ENCODE measurements at regions not wholly inside any gene's neighbourhood (a gene's known extent, or its start where the extent isn't known, plus 50 kb on each side); places are given as distances from the start of the nearest gene placed in this dataset.
"Not testable (repeated sequence)": the region's sequence is repeated elsewhere in the genome, so short reads cannot be mapped to it uniquely, and the experiment has no call there.

DNA sequence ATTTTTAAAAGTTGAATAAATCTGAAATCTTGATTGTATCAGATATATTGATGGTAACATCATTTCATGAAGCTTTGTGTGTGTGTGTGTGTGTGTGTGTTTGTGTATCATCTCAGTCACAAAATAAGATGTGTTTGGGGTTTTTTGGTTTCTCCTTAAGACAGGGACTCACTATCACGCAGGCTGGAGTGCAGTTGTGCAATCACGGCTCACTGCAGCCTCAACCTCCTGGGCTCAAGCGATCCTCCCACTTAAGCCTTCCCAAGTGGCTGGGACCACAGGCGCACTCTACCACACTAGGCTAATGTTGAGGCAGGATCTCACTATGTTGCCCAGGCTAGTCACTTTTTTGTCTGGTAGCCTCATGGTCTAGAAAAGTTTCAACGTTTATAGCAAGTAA lies 83.4 kb upstream of the DMRT1 start:
- Histone ChIP-seq H3K27ac (ENCODE audit: low read depth, low read length) (no peak overlapping the region), H3K27me3 (ENCODE audit: control insufficient read depth in 3 of 3, insufficient read depth in 3 of 3, low read length in 3 of 3) (no peaks in the 10 kb centered on the region), H3K9me3 (ENCODE audit: control insufficient read depth in 3 of 3, low read length in 3 of 3) (no peaks in the 10 kb centered on the region)

GRCh38 chr9:759541-759940 lies 82.0 kb upstream of the DMRT1 start:
- Histone ChIP-seq H3K27me3 (ENCODE audit: control insufficient read depth in 3 of 3, insufficient read depth in 3 of 3, low read length in 3 of 3) (no peaks in the 10 kb centered on the region), H3K9ac (ENCODE audit: low read depth in 1 of 3, low read length in 3 of 3) (no peak overlapping the region), H3K27ac (ENCODE audit: low read depth, low read length) (no peak overlapping the region), H3K9me3 (ENCODE audit: control insufficient read depth in 3 of 3, low read length in 3 of 3) (no peaks in the 10 kb centered on the region), H3K4me1 (ENCODE audit: control insufficient read depth in 3 of 3, insufficient read depth in 3 of 3, low read length in 3 of 3) (peaks cover 8 to 10% (median 9%) of the 10 kb centered on the region in 3 donors), H3K4me3 (ENCODE audit: low read length in 3 of 3) (no peak overlapping the region), H3K36me3 (ENCODE audit: control insufficient read depth in 3 of 3, insufficient read depth in 3 of 3, low read length in 3 of 3) (no peaks in the 10 kb centered on the region)

More for the DNA sequence above, 83.4 kb upstream of the DMRT1 start:
- no peak overlapping the region for H3K4me3 ChIP-seq (ENCODE audit: low read length in 3 of 3)
- peaks cover 8 to 10% (median 9%) of the 10 kb centered on the region in 3 donors for H3K4me1 ChIP-seq (ENCODE audit: control insufficient read depth in 3 of 3, insufficient read depth in 3 of 3, low read length in 3 of 3)
- no peaks in the 10 kb centered on the region for H3K36me3 ChIP-seq (ENCODE audit: control insufficient read depth in 3 of 3, insufficient read depth in 3 of 3, low read length in 3 of 3)
- H3K9ac ChIP-seq (ENCODE audit: low read depth in 1 of 3, low read length in 3 of 3): no peak overlapping the region

GRCh38 chr9:759983-760736 lies 81.3 kb upstream of the DMRT1 start:
- no peak overlapping the region for H3K4me3 ChIP-seq (ENCODE audit: low read length in 3 of 3)
- H3K27ac ChIP-seq (ENCODE audit: low read depth, low read length): no peak overlapping the region
- H3K27me3 ChIP-seq (ENCODE audit: control insufficient read depth in 3 of 3, insufficient read depth in 3 of 3, low read length in 3 of 3): no peaks in the 10 kb centered on the region
- H3K9ac ChIP-seq (ENCODE audit: low read depth in 1 of 3, low read length in 3 of 3): no peak overlapping the region
- H3K9me3 ChIP-seq (ENCODE audit: control insufficient read depth in 3 of 3, low read length in 3 of 3): no peaks in the 10 kb centered on the region
- H3K36me3 ChIP-seq (ENCODE audit: control insufficient read depth in 3 of 3, insufficient read depth in 3 of 3, low read length in 3 of 3): no peaks in the 10 kb centered on the region
- H3K4me1 ChIP-seq (ENCODE audit: control insufficient read depth in 3 of 3, insufficient read depth in 3 of 3, low read length in 3 of 3): peaks cover 8 to 10% (median 9%) of the 10 kb centered on the region in 3 donors

- Histone ChIP-seq H3K36me3 (ENCODE audit: control insufficient read depth in 3 of 3, insufficient read depth in 3 of 3, low read length in 3 of 3) (no peaks in the 10 kb centered on the region), H3K9me3 (ENCODE audit: control insufficient read depth in 3 of 3, low read length in 3 of 3) (no peaks in the 10 kb centered on the region), H3K4me1 (ENCODE audit: control insufficient read depth in 3 of 3, insufficient read depth in 3 of 3, low read length in 3 of 3) (no peaks in the 10 kb centered on the region), H3K27ac (ENCODE audit: low read depth, low read length) (no peak overlapping the region), H3K4me3 (ENCODE audit: low read length in 3 of 3) (no peak overlapping the region), H3K9ac (ENCODE audit: low read depth in 1 of 3, low read length in 3 of 3) (no peak overlapping the region), H3K27me3 (ENCODE audit: control insufficient read depth in 3 of 3, insufficient read depth in 3 of 3, low read length in 3 of 3) (peaks cover 0 to under 1% (median 0%) of the 10 kb centered on the region in 3 donors)
These were observed 80.2 kb upstream of the DMRT1 start for GRCh38 chr9:761176-761792.

DNA sequence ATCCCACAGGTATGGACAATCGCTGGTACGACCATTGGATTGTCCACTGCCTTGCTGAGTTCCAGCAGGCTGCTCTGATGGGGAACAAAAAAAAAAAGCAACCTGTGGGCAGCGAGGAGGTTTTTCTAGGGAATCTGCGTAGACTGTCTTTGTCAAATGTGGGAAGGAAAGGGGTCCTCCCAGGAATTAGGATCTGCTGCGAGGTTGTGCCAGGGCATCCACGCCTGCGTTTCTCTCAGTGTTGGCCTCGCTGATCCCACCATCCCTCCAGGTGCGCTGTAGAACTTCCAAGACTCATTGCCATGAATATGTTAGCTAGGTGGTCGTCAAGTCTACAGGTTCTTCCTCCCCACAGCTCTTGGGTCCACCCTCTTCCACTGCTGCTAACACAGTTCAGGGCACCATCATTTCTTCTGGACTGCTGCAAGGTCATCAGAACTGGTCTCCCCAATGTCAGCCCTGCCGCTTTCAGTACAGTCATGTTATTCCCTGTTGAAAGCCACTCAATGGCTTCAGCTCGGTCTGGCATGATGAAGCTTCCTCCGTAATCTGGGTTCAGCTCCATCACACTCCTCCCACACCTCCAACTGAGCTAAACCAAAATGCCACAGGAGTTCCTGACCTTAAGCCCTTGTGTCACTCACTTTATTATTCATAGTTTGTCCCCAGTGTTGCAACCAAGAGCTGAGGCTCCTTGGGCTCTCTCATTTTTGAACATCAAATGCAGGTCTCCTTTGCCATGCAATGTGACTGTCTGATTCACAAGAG lies 79.5 kb upstream of the DMRT1 start:
- peaks cover 0 to 4% (median 0%) of the 10 kb centered on the region in 3 donors for H3K27me3 ChIP-seq (ENCODE audit: control insufficient read depth in 3 of 3, insufficient read depth in 3 of 3, low read length in 3 of 3)
- no peak overlapping the region for H3K9ac ChIP-seq (ENCODE audit: low read depth in 1 of 3, low read length in 3 of 3)
- H3K4me3 ChIP-seq (ENCODE audit: low read length in 3 of 3): no peak overlapping the region

DNA sequence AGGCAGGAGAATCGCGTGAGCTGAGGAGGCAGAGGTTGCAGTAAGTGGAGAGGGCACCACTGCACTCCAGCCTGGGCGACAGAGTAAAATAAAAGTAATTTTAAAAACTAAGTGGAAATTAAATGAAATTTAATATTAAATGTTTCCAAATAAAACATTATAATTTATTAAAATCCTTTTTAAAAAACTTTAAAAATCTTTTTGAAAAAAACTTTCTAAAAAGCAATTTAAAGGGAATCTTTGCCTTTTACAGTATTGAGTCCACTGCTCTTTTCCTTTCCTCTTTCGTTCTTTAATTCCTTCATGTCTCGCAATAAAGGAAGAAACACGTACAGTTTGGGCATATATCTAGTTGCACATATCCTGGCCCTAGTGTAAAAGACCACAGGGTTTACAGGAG lies 77.8 kb upstream of the DMRT1 start:
- peaks cover 0 to 4% (median 4%) of the 10 kb centered on the region in 3 donors for H3K27me3 ChIP-seq (ENCODE audit: control insufficient read depth in 3 of 3, insufficient read depth in 3 of 3, low read length in 3 of 3)
- H3K4me1 ChIP-seq (ENCODE audit: control insufficient read depth in 3 of 3, insufficient read depth in 3 of 3, low read length in 3 of 3): no peaks in the 10 kb centered on the region
- no peak overlapping the region for H3K27ac ChIP-seq (ENCODE audit: low read depth, low read length)
- no peaks in the 10 kb centered on the region for H3K36me3 ChIP-seq (ENCODE audit: control insufficient read depth in 3 of 3, insufficient read depth in 3 of 3, low read length in 3 of 3)
- H3K4me3 ChIP-seq (ENCODE audit: low read length in 3 of 3): peak overlapping the region; percentile 8 to 63 (median 32)
- peak overlapping the region in 2 of 3 donors; percentile 20 to 45 for H3K9ac ChIP-seq (ENCODE audit: low read depth in 1 of 3, low read length in 3 of 3)
- H3K9me3 ChIP-seq (ENCODE audit: control insufficient read depth in 3 of 3, low read length in 3 of 3): no peaks in the 10 kb centered on the region

More for the DNA sequence above, 79.5 kb upstream of the DMRT1 start:
- Histone ChIP-seq H3K4me1 (ENCODE audit: control insufficient read depth in 3 of 3, insufficient read depth in 3 of 3, low read length in 3 of 3) (no peaks in the 10 kb centered on the region), H3K9me3 (ENCODE audit: control insufficient read depth in 3 of 3, low read length in 3 of 3) (no peaks in the 10 kb centered on the region), H3K36me3 (ENCODE audit: control insufficient read depth in 3 of 3, insufficient read depth in 3 of 3, low read length in 3 of 3) (no peaks in the 10 kb centered on the region), H3K27ac (ENCODE audit: low read depth, low read length) (no peak overlapping the region)

DNA sequence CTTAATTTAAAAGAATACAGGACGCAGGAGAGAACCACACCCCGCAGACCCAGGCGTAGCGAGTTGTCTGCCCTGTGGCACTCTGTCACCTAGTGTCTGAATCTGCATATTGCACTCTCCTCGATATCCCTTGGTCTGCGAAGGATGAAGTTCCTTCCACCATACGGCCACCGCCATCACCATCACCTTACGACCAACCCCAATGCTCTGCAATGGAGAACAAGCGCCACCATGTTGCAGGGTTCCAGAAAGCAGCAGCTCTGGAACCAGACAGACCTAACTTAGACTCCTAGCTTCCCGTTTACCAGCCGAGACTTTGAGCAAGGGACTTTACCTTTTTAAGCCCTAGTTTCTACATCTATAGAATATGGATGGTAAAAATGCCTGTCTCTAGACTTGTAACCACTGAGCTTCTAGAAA lies 77.4 kb upstream of the DMRT1 start:
- Histone ChIP-seq H3K27me3 (ENCODE audit: control insufficient read depth in 3 of 3, insufficient read depth in 3 of 3, low read length in 3 of 3) (peaks cover 0 to 4% (median 4%) of the 10 kb centered on the region in 3 donors), H3K4me3 (ENCODE audit: low read length in 3 of 3) (peak overlapping the region; percentile 8 to 63 (median 32)), H3K9me3 (ENCODE audit: control insufficient read depth in 3 of 3, low read length in 3 of 3) (no peaks in the 10 kb centered on the region), H3K4me1 (ENCODE audit: control insufficient read depth in 3 of 3, insufficient read depth in 3 of 3, low read length in 3 of 3) (no peaks in the 10 kb centered on the region), H3K9ac (ENCODE audit: low read depth in 1 of 3, low read length in 3 of 3) (peak overlapping the region in 2 of 3 donors; percentile 20 to 45), H3K36me3 (ENCODE audit: control insufficient read depth in 3 of 3, insufficient read depth in 3 of 3, low read length in 3 of 3) (no peaks in the 10 kb centered on the region), H3K27ac (ENCODE audit: low read depth, low read length) (no peak overlapping the region)

GRCh38 chr9:764986-765385 lies 76.5 kb upstream of the DMRT1 start:
- no peaks in the 10 kb centered on the region for H3K9me3 ChIP-seq (ENCODE audit: control insufficient read depth in 3 of 3, low read length in 3 of 3)
- H3K27ac ChIP-seq (ENCODE audit: low read depth, low read length): no peak overlapping the region
- no peak overlapping the region for H3K9ac ChIP-seq (ENCODE audit: low read depth in 1 of 3, low read length in 3 of 3)
- no peaks in the 10 kb centered on the region for H3K4me1 ChIP-seq (ENCODE audit: control insufficient read depth in 3 of 3, insufficient read depth in 3 of 3, low read length in 3 of 3)
- peaks cover 0 to 4% (median 4%) of the 10 kb centered on the region in 3 donors for H3K27me3 ChIP-seq (ENCODE audit: control insufficient read depth in 3 of 3, insufficient read depth in 3 of 3, low read length in 3 of 3)
- no peak overlapping the region for H3K4me3 ChIP-seq (ENCODE audit: low read length in 3 of 3)
- no peaks in the 10 kb centered on the region for H3K36me3 ChIP-seq (ENCODE audit: control insufficient read depth in 3 of 3, insufficient read depth in 3 of 3, low read length in 3 of 3)

DNA sequence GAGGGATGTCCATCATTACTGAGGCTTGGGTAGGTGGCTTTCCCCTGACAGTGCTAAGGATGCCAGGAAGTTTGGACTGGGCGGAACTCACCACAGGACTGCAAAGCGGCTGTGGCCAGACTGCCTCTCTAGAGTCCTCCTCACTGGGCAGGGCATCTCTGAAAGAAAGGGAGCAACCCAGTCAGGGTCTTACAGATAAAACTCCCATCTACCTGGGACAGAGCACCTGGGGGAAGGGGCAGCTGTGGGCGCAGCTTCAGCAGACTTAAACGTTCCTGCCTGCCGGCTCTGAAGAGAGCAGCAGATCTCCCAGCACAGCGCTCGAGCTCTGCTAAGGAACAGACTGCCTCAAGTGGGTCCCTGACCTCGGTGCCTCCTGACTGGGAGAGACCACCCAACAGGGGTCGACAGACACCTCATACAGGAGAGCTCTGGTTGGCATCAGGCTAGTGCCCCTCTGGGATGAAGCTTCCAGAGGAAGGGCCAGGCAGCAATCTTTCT lies 74.4 kb upstream of the DMRT1 start:
- not testable (repeated sequence) for H3K9ac ChIP-seq (ENCODE audit: low read depth in 1 of 3, low read length in 3 of 3); H3K27ac ChIP-seq (ENCODE audit: low read depth, low read length); H3K4me1 ChIP-seq (ENCODE audit: control insufficient read depth in 3 of 3, insufficient read depth in 3 of 3, low read length in 3 of 3); H3K27me3 ChIP-seq (ENCODE audit: control insufficient read depth in 3 of 3, insufficient read depth in 3 of 3, low read length in 3 of 3); H3K4me3 ChIP-seq (ENCODE audit: low read length in 3 of 3); H3K9me3 ChIP-seq (ENCODE audit: control insufficient read depth in 3 of 3, low read length in 3 of 3); H3K36me3 ChIP-seq (ENCODE audit: control insufficient read depth in 3 of 3, insufficient read depth in 3 of 3, low read length in 3 of 3)
